Neural cell (in vitro differentiated cells): ENCODE measurements at regions not wholly inside any gene's neighbourhood (a gene's known extent, or its start where the extent isn't known, plus 50 kb on each side); places are given as distances from the start of the nearest gene placed in this dataset.

Experiments used
- H2AFZ ChIP-seq: fragments of 200-600, 300-800 bp; sonication (generic), shearing (Covaris generic); 2 replicates; pipeline ENCODE4 v1.6.0; 2014; ENCODE audit warnings: low read depth, mild to moderate bottlenecking, antibody characterized with exemption, low read length, moderate library complexity
- H3F3A ChIP-seq: fragments of 200-600 bp; shearing (Covaris generic); 2 replicates; pipeline ENCODE4 v1.6.1; 2016; ENCODE audit warnings: mild to moderate bottlenecking, moderate library complexity, mixed read lengths, antibody characterized with exemption, low read length; ENCODE audit not compliant: insufficient read depth, poor library complexity, severe bottlenecking
- H3K27ac ChIP-seq: fragments of 200-600, 300-800 bp; sonication (generic), shearing (Covaris generic); 2 replicates; pipeline ENCODE4 v1.5.1; 2014; ENCODE audit warnings: mild to moderate bottlenecking, low read length, moderate library complexity
- H3K27me3 ChIP-seq: fragments of 300-800, 200-600 bp; sonication (generic), shearing (Covaris generic); 2 replicates; pipeline ENCODE4 v1.6.0; 2014; ENCODE audit warnings: mild to moderate bottlenecking, low read depth, low read length, moderate library complexity; ENCODE audit not compliant: insufficient read depth
- H3K36me3 ChIP-seq: fragments of 300-800, 200-600 bp; sonication (generic), shearing (Covaris generic); 2 replicates; pipeline ENCODE4 v1.5.1; 2014; ENCODE audit warnings: mild to moderate bottlenecking, antibody characterized with exemption, low read length, moderate library complexity; ENCODE audit not compliant: insufficient read depth
- H3K4me2 ChIP-seq: fragments of 300-800, 200-600 bp; sonication (generic), shearing (Covaris generic); 2 replicates; pipeline ENCODE4 v1.6.0; 2014; ENCODE audit warnings: mild to moderate bottlenecking, low read length
- H3K4me3 ChIP-seq: fragments of 300-800, 200-600 bp; sonication (generic), shearing (Covaris generic); 2 replicates; pipeline ENCODE4 v1.5.1; 2014; ENCODE audit warnings: mild to moderate bottlenecking, low read length, moderate library complexity
- H3K79me2 ChIP-seq: fragments of 200-600 bp; shearing (Covaris generic); replicated peaks from 2 replicates; pipeline ENCODE4 v1.6.0; 2014; ENCODE audit warnings: mild to moderate bottlenecking, low read length, moderate library complexity; ENCODE audit not compliant: insufficient read depth
- H3K9ac ChIP-seq: fragments of 300-800, 200-600 bp; sonication (generic), shearing (Covaris generic); 2 replicates; pipeline ENCODE4 v1.6.1; 2016; ENCODE audit warnings: mild to moderate bottlenecking, low read length, mixed read lengths
- H3K9me2 ChIP-seq: fragments of 200-600 bp; shearing (Covaris generic); 2 replicates; pipeline ENCODE4 v1.6.1; 2016; ENCODE audit warnings: mild to moderate bottlenecking, low read length, mixed read lengths; ENCODE audit not compliant: insufficient read depth
- H3K9me3 ChIP-seq: fragments of 200-600, 300-800 bp; sonication (generic), shearing (Covaris generic); 2 replicates; pipeline ENCODE4 v1.6.1; 2016; ENCODE audit warnings: mild to moderate bottlenecking, mixed run types, low read length, moderate library complexity, mixed read lengths
- H4K20me1 ChIP-seq: fragments of 200-600 bp; shearing (Covaris generic); 2 replicates; pipeline ENCODE4 v1.6.1; 2016; ENCODE audit warnings: mild to moderate bottlenecking, mixed run types; ENCODE audit not compliant: insufficient read depth
- EP300 ChIP-seq: fragments of 450-650 bp; conservative IDR thresholded peaks from 2 replicates; pipeline ENCODE4 v1.6.1; 2014; ENCODE audit warnings: antibody characterized with exemption, mild to moderate bottlenecking, moderate library complexity; ENCODE audit not compliant: poor library complexity, severe bottlenecking
- EZH2 ChIP-seq: fragments of 200-600, 300-800 bp; shearing (Covaris generic), sonication (generic); IDR thresholded peaks from 2 replicates; pipeline ENCODE4 v1.6.1; 2014; ENCODE audit warnings: antibody characterized with exemption, low read length, borderline replicate concordance, mild to moderate bottlenecking; ENCODE audit not compliant: insufficient read depth, poor library complexity, severe bottlenecking
- MXI1 ChIP-seq: fragments of 450-650 bp; conservative IDR thresholded peaks from 2 replicates; pipeline ENCODE4 v1.6.1; 2014; ENCODE audit warnings: antibody characterized with exemption, mild to moderate bottlenecking; ENCODE audit not compliant: poor library complexity, severe bottlenecking
- POLR2AphosphoS5 ChIP-seq: IDR thresholded peaks from 2 replicates; pipeline ENCODE4 v1.6.1; 2012
- RAD21 ChIP-seq: fragments of 450-650 bp; conservative IDR thresholded peaks from 2 replicates; pipeline ENCODE4 v1.6.1; 2014; ENCODE audit warnings: antibody characterized with exemption, mild to moderate bottlenecking, moderate library complexity
- SMC3 ChIP-seq: fragments of 450-650 bp; conservative IDR thresholded peaks from 2 replicates; pipeline ENCODE4 v1.6.1; 2014; ENCODE audit warnings: antibody characterized with exemption, mild to moderate bottlenecking, moderate library complexity; ENCODE audit not compliant: poor library complexity
- TAF1 ChIP-seq: IDR thresholded peaks from 2 replicates; pipeline ENCODE4 v1.6.1; 2012; ENCODE audit warnings: low read depth
- TF ChIP-seq, protein P1 (sequence below): IDR thresholded peaks from 2 replicates; pipeline ENCODE4 v1.6.1; 2012; ENCODE audit warnings: borderline replicate concordance
- TF ChIP-seq, protein P2 (sequence below): fragments of 450-650 bp; IDR thresholded peaks from 2 replicates; pipeline ENCODE4 v1.5.1; 2014; ENCODE audit warnings: antibody characterized with exemption, mild to moderate bottlenecking, moderate library complexity; ENCODE audit not compliant: poor library complexity, severe bottlenecking

DNA sequence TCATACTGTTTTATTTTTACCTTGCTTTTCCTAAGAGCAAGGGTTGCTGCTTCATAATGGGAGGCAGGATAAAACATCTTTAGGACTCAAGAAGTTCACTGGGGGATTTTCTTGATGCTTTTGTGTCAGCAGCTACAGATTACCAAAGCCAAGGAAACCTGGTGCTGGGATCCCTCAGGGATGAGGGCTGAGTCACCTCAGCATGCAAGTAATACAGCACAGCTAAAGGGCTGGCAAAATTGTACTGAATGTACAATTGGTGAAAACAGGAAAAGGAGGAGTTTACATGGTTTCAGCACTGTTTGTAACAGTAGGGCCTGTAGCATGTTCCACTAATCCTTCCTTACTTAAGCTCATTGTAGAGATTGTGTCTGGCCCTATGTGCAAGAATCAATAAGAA is 1056.8 kb downstream of the SORCS1 start:
- Histone ChIP-seq H2AFZ (no peak overlapping the region), H3K79me2 (no peaks in the 10 kb centered on the region), H3K9ac (no peak overlapping the region), H3K27me3 (no peaks in the 10 kb centered on the region), H3K9me3 (no peaks in the 10 kb centered on the region), H3F3A (no peaks in the 10 kb centered on the region), H4K20me1 (no peaks in the 10 kb centered on the region), H3K36me3 (no peaks in the 10 kb centered on the region), H3K9me2 (no peaks in the 10 kb centered on the region), H3K4me3 (no peak overlapping the region), H3K4me2 (no peak overlapping the region), H3K27ac (no peak overlapping the region)
- TF ChIP-seq SMC3, result no peak
- TF ChIP-seq TAF1, result no peak
- TF ChIP-seq EZH2, result no peak
- no peak for TF ChIP-seq MXI1
- TF ChIP-seq, protein P1, sequence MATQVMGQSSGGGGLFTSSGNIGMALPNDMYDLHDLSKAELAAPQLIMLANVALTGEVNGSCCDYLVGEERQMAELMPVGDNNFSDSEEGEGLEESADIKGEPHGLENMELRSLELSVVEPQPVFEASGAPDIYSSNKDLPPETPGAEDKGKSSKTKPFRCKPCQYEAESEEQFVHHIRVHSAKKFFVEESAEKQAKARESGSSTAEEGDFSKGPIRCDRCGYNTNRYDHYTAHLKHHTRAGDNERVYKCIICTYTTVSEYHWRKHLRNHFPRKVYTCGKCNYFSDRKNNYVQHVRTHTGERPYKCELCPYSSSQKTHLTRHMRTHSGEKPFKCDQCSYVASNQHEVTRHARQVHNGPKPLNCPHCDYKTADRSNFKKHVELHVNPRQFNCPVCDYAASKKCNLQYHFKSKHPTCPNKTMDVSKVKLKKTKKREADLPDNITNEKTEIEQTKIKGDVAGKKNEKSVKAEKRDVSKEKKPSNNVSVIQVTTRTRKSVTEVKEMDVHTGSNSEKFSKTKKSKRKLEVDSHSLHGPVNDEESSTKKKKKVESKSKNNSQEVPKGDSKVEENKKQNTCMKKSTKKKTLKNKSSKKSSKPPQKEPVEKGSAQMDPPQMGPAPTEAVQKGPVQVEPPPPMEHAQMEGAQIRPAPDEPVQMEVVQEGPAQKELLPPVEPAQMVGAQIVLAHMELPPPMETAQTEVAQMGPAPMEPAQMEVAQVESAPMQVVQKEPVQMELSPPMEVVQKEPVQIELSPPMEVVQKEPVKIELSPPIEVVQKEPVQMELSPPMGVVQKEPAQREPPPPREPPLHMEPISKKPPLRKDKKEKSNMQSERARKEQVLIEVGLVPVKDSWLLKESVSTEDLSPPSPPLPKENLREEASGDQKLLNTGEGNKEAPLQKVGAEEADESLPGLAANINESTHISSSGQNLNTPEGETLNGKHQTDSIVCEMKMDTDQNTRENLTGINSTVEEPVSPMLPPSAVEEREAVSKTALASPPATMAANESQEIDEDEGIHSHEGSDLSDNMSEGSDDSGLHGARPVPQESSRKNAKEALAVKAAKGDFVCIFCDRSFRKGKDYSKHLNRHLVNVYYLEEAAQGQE, result no peak
- TF ChIP-seq, protein P2, sequence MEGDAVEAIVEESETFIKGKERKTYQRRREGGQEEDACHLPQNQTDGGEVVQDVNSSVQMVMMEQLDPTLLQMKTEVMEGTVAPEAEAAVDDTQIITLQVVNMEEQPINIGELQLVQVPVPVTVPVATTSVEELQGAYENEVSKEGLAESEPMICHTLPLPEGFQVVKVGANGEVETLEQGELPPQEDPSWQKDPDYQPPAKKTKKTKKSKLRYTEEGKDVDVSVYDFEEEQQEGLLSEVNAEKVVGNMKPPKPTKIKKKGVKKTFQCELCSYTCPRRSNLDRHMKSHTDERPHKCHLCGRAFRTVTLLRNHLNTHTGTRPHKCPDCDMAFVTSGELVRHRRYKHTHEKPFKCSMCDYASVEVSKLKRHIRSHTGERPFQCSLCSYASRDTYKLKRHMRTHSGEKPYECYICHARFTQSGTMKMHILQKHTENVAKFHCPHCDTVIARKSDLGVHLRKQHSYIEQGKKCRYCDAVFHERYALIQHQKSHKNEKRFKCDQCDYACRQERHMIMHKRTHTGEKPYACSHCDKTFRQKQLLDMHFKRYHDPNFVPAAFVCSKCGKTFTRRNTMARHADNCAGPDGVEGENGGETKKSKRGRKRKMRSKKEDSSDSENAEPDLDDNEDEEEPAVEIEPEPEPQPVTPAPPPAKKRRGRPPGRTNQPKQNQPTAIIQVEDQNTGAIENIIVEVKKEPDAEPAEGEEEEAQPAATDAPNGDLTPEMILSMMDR, result no peak
- no peak for TF ChIP-seq RAD21
- no peak for TF ChIP-seq POLR2AphosphoS5
- no peak for TF ChIP-seq EP300

DNA sequence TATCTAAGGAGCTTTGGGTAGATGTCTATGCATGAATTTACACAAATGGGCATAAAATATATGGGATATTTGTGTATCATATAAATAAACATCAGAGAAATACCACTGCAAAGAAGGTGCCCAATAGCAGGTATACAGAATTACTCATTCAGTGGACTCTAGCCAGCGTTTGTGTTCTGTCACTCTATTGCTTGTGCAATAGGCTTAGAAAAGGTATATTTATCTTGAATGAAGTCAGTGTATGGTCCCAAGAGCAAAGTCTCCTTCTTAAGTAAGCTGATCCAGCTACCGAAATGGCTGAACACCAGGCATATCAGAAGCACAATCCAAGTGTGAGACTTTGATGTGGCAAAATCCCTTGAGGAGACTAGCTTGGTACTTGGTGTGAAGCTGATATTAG is 1058.4 kb downstream of the SORCS1 start:
- Histone ChIP-seq H3K4me3 (no peak overlapping the region), H2AFZ (no peak overlapping the region), H3K79me2 (no peaks in the 10 kb centered on the region), H3K27me3 (no peaks in the 10 kb centered on the region), H3K9me3 (no peaks in the 10 kb centered on the region), H3K27ac (no peak overlapping the region), H3K36me3 (no peaks in the 10 kb centered on the region), H3K4me2 (no peak overlapping the region), H3F3A (no peaks in the 10 kb centered on the region), H3K9ac (no peak overlapping the region), H4K20me1 (no peaks in the 10 kb centered on the region), H3K9me2 (no peaks in the 10 kb centered on the region)
- TF ChIP-seq SMC3 (no peak), TAF1 (no peak)
- TF ChIP-seq, protein P1, result no peak
